WERI-Rb-1 (cell line): ENCODE measurements at regions not wholly inside any gene's neighbourhood (a gene's known extent, or its start where the extent isn't known, plus 50 kb on each side); places are given as distances from the start of the nearest gene placed in this dataset.
"Not testable (repeated sequence)": the region's sequence is repeated elsewhere in the genome, so short reads cannot be mapped to it uniquely, and the experiment has no call there.

Experiments used
- DNase-seq: peaks from one replicate; pipeline ENCODE4 v3.0.0-alpha.2; 2020
- H3K27ac ChIP-seq: fragments of 250-450 bp; sonication (Bioruptor Pico); 2 replicates; pipeline ENCODE4 v1.5.1; 2020; ENCODE audit warnings: mild to moderate bottlenecking, moderate library complexity
- H3K27me3 ChIP-seq: fragments of 250-450 bp; sonication (Bioruptor Pico); 2 replicates; pipeline ENCODE4 v1.5.1; 2021; ENCODE audit warnings: mild to moderate bottlenecking, low read depth, moderate library complexity; ENCODE audit not compliant: insufficient read depth, severe bottlenecking
- H3K36me3 ChIP-seq: fragments of 250-450 bp; sonication (Bioruptor Pico); 2 replicates; pipeline ENCODE4 v1.5.1; 2020; ENCODE audit warnings: mild to moderate bottlenecking, moderate library complexity
- H3K4me3 ChIP-seq: 2 replicates; pipeline ENCODE4 v1.5.1; 2011; ENCODE audit warnings: low read depth, mild to moderate bottlenecking, control low read depth, low read length
- H3K9me3 ChIP-seq: fragments of 250-450 bp; sonication (Bioruptor Pico); 2 replicates; pipeline ENCODE4 v1.5.1; 2021; ENCODE audit warnings: mild to moderate bottlenecking, moderate library complexity; ENCODE audit not compliant: severe bottlenecking
- TF ChIP-seq, protein P1 (sequence below): IDR thresholded peaks from 2 replicates; pipeline ENCODE4 v1.5.1; 2011; ENCODE audit warnings: low read depth, mild to moderate bottlenecking, control low read depth, inconsistent platforms, low read length

DNA sequence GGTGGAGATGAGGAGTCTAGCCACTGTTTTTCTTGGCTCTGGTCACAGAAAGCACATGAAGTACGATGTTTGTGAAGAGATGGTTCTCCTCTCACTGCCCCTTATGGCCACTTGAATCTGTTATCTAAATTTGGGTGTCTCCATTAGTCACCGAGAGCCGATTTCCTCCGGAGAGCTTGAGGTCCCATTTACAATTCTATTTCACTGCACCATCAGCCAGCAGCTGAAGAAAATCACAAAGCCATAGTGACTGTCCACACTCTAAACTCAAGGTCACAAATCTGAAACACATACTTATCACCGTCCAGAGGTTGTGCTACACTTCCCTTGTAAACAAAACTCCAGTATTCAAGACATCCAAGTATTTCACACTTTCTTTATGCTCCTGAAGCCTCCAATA, 207.2 kb upstream of the FRG1 start:
- DNase-seq, H3K9me3 ChIP-seq, H3K36me3 ChIP-seq, H3K27ac ChIP-seq, H3K4me3 ChIP-seq, H3K27me3 ChIP-seq: not testable (repeated sequence)

GRCh38 chr4:189734648-189735267, 205.9 kb upstream of the FRG1 start:
- H3K27me3 ChIP-seq, H3K27ac ChIP-seq, H3K9me3 ChIP-seq, H3K4me3 ChIP-seq, DNase-seq, H3K36me3 ChIP-seq: not testable (repeated sequence)

DNA sequence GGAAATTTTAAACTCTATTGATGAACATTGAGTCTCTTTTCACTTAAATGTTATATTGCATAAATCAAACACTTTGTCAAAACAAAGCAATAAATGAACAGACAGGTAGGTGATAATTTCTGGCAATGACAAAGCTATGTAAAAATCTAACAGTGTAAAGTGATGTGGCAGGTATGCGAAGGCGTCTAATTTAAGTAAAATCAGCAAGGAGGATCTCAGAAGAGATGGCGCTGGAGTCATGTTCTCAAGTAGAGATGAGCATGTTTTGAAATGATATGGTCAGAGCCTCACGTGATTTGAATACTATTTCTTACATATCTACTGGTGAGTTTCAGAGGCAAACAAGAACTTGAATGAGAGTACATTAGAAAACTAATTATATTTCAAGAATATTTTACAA, 204.0 kb upstream of the FRG1 start:
- H3K27me3 ChIP-seq, H3K9me3 ChIP-seq, H3K27ac ChIP-seq, H3K4me3 ChIP-seq, DNase-seq, H3K36me3 ChIP-seq: not testable (repeated sequence)

DNA sequence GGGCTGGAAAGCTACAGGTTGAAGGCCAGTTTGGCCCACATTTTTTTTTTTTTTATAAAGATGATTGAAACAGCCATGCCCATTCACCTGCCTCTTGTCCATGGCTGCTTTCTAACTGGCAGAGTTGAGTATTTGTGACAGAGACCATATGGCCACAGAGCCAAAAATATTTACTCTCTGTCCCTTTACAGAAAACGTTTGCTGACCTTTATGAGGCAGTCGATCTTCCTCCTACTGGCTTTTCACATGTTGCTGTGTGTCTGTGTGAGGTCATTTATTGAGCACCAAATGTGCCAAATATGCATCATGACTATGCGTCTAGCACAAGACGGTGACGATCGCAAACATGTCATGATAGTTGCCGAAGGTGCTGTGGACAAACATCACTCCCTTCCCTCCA, 200.6 kb upstream of the FRG1 start:
- not testable (repeated sequence) for H3K27ac ChIP-seq, H3K4me3 ChIP-seq, H3K27me3 ChIP-seq, H3K9me3 ChIP-seq, DNase-seq, H3K36me3 ChIP-seq

DNA sequence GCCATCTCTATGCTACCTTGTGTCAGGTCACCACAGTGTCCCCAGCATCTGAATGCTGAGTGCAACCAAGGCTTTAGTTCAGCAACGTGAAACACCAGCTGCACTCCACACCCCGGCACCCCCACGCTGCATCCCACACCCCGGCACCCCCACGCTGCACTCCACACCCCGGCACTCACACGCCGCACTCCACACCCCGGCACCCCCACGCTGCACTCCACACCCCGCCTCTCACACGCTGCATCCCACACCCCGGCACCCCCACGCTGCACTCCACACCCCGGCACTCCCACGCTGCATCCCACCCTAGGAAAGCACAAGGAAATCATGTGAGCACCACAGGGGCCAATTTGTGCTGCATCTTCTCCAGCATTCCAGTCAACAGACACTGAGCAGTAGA, 199.8 kb upstream of the FRG1 start:
- Histone ChIP-seq H3K9me3 (no peaks in the 10 kb centered on the region), H3K36me3 (no peaks in the 10 kb centered on the region), H3K27me3 (peaks cover 7% of the 10 kb centered on the region), H3K4me3 (no peak overlapping the region), H3K27ac (no peak overlapping the region)
- TF ChIP-seq, protein P1, sequence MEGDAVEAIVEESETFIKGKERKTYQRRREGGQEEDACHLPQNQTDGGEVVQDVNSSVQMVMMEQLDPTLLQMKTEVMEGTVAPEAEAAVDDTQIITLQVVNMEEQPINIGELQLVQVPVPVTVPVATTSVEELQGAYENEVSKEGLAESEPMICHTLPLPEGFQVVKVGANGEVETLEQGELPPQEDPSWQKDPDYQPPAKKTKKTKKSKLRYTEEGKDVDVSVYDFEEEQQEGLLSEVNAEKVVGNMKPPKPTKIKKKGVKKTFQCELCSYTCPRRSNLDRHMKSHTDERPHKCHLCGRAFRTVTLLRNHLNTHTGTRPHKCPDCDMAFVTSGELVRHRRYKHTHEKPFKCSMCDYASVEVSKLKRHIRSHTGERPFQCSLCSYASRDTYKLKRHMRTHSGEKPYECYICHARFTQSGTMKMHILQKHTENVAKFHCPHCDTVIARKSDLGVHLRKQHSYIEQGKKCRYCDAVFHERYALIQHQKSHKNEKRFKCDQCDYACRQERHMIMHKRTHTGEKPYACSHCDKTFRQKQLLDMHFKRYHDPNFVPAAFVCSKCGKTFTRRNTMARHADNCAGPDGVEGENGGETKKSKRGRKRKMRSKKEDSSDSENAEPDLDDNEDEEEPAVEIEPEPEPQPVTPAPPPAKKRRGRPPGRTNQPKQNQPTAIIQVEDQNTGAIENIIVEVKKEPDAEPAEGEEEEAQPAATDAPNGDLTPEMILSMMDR: no peak
- no peak for DNase-seq

DNA sequence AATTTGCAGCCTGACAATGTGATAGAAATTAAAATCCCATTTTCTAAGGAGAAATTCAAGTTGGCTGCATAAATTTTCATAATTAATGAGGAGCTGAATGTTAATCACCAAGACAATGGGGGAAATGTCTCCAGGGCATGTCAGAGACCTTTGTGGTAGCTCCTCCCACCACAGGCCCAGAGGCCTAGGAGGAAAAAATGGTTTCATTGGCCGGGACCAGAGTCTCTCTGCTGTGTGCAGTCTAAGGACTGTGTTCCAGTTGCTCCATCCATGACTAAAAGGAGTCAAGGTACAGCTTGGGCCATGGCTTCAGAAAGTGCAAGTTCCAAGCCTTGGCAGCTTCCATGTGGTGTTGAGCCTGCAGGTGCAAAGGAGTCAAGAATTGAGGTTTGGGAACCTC, 187.6 kb upstream of the FRG1 start:
- H3K27me3 ChIP-seq, H3K4me3 ChIP-seq, H3K27ac ChIP-seq, H3K36me3 ChIP-seq, H3K9me3 ChIP-seq, DNase-seq: not testable (repeated sequence)

DNA sequence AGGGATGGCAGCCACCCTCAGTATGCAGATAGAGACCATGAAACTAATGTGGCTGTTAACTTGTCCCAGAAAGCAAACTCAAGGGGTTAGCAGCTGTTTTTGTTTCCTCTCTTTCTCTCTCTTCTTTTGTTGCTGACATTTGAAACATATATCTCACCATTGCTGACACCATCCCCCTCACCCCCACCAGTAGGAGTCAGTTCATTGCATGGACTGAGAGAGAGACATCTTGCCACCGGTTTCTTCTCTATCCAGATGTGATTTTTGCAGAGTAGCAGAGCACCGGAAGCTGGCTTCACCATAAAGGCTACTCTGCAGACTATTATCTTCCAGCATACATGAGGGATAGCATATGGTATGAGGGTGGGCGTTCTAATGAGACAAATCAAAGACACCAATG, 177.1 kb upstream of the FRG1 start:
- no peaks in the 10 kb centered on the region for H3K9me3 ChIP-seq
- no peak for DNase-seq
- peaks cover 52% of the 10 kb centered on the region for H3K27me3 ChIP-seq
- no peaks in the 10 kb centered on the region for H3K36me3 ChIP-seq
- no peak overlapping the region for H3K27ac ChIP-seq
- no peak overlapping the region for H3K4me3 ChIP-seq
- TF ChIP-seq, protein P1: no peak

GRCh38 chr4:189765301-189765700, 175.4 kb upstream of the FRG1 start:
- peaks cover 66% of the 10 kb centered on the region for H3K27me3 ChIP-seq
- H3K9me3 ChIP-seq: no peaks in the 10 kb centered on the region
- H3K27ac ChIP-seq: no peak overlapping the region
- no peak overlapping the region for H3K4me3 ChIP-seq
- DNase-seq: no peak
- no peaks in the 10 kb centered on the region for H3K36me3 ChIP-seq
- TF ChIP-seq, protein P1: no peak
